IMR-90 (cell line): ENCODE measurements at regions not wholly inside any gene's neighbourhood (a gene's known extent, or its start where the extent isn't known, plus 50 kb on each side); places are given as distances from the start of the nearest gene placed in this dataset.

Experiments
- ATAC-seq: fragments of 200-7000 bp; cut with Tn5 transposase; 2 replicates; pipeline ENCODE4 v1.9.1; 2020; ENCODE audit warnings: low read depth, mild to moderate bottlenecking, moderate library complexity
- BruUV-seq: library from RNA; stranded (reverse); fragments of 400-500 nt; replicated peaks from 2 replicates; lab custom pipeline; 2021; lab: Mats Ljungman, UMichigan
- CTCF ChIA-PET: fragments of 300-600 bp; formaldehyde crosslinking; extraction: SDS; loops from one replicate; lab custom pipeline; 2021; ENCODE audit warnings: antibody characterized with exemption; lab: Yijun Ruan, JAX
- POLR2A ChIA-PET: fragments of 300-600 bp; sonication (Branson Sonifier 250); formaldehyde crosslinking; loops from one replicate; lab custom pipeline; 2022; ENCODE audit warnings: antibody characterized with exemption; ENCODE audit not compliant: unreplicated experiment; lab: Charles Lee
- DNase-seq: peaks from one replicate; pipeline ENCODE4 v3.0.0; 2013
- H2AFZ ChIP-seq: replicated peaks from 2 replicates; pipeline ENCODE3; 2013; ENCODE audit warnings: low read length, mild to moderate bottlenecking; ENCODE audit not compliant: poor library complexity
- H2AK5ac ChIP-seq: 2 replicates; pipeline ENCODE4 v1.6.1; 2013; ENCODE audit warnings: low read depth, low read length, inconsistent platforms
- H2AK9ac ChIP-seq: replicated peaks from 2 replicates; pipeline ENCODE3; 2013; ENCODE audit warnings: mild to moderate bottlenecking, low read depth, low read length, moderate library complexity; ENCODE audit not compliant: poor library complexity
- H2BK120ac ChIP-seq: 2 replicates; pipeline ENCODE4 v1.6.1; 2013; ENCODE audit warnings: low read depth, low read length, inconsistent platforms
- H2BK15ac ChIP-seq: 3 replicates; pipeline ENCODE4 v1.6.1; 2013; ENCODE audit warnings: low read depth, low read length, inconsistent platforms
- H2BK20ac ChIP-seq: 2 replicates; pipeline ENCODE4 v1.6.1; 2013; ENCODE audit warnings: low read depth, mild to moderate bottlenecking, inconsistent platforms, low read length, moderate library complexity
- H2BK5ac ChIP-seq: 2 replicates; pipeline ENCODE4 v1.6.1; 2013; ENCODE audit warnings: mild to moderate bottlenecking, low read depth, low read length, inconsistent platforms; ENCODE audit not compliant: poor library complexity, severe bottlenecking
- H3K14ac ChIP-seq: replicated peaks from 2 replicates; pipeline ENCODE4 v1.6.1; 2013; ENCODE audit warnings: low read depth, low read length, inconsistent platforms
- H3K18ac ChIP-seq: 2 replicates; pipeline ENCODE4 v1.6.1; 2013; ENCODE audit warnings: low read depth, low read length, control low read depth
- H3K23ac ChIP-seq: 2 replicates; pipeline ENCODE4 v1.6.1; 2013; ENCODE audit warnings: low read depth, low read length, inconsistent platforms
- H3K27ac ChIP-seq: 2 replicates; pipeline ENCODE4 v1.5.1; 2013; ENCODE audit warnings: mild to moderate bottlenecking, control low read depth, low read length; ENCODE audit not compliant: insufficient read depth
- H3K27me3 ChIP-seq: 2 replicates; pipeline ENCODE4 v1.6.1; 2013; ENCODE audit warnings: low read length; ENCODE audit not compliant: control insufficient read depth, insufficient read depth
- H3K36me3 ChIP-seq: 2 replicates; pipeline ENCODE4 v1.6.1; 2013; ENCODE audit warnings: low read length, mixed read lengths; ENCODE audit not compliant: control insufficient read depth, insufficient read depth
- H3K4ac ChIP-seq: 2 replicates; pipeline ENCODE4 v1.6.1; 2013; ENCODE audit warnings: low read depth, low read length, inconsistent platforms
- H3K4me1 ChIP-seq: 2 replicates; pipeline ENCODE4 v1.6.1; 2013; ENCODE audit warnings: low read length, mixed read lengths; ENCODE audit not compliant: control insufficient read depth, insufficient read depth
- H3K4me2 ChIP-seq: 2 replicates; pipeline ENCODE4 v1.6.1; 2013; ENCODE audit warnings: low read depth, mild to moderate bottlenecking, control low read depth, low read length, moderate library complexity
- H3K4me3 ChIP-seq: 2 replicates; pipeline ENCODE4 v1.5.1; 2013; ENCODE audit warnings: low read depth, mild to moderate bottlenecking, control low read depth, low read length, moderate library complexity; ENCODE audit not compliant: insufficient read depth
- H3K56ac ChIP-seq: 2 replicates; pipeline ENCODE4 v1.6.1; 2013; ENCODE audit warnings: low read length, inconsistent platforms; ENCODE audit not compliant: insufficient read depth; ENCODE audit errors: extremely low read depth
- H3K79me1 ChIP-seq, 2 experiments: 2 replicates each; pipeline ENCODE4 v1.6.1; 2013; ENCODE audit warnings: low read length in 2 of 2, inconsistent platforms in 1 of 2, low read depth in 1 of 2
- H3K9ac ChIP-seq: 2 replicates; pipeline ENCODE4 v1.6.1; 2013; ENCODE audit warnings: low read depth, low read length, control low read depth
- H3K9me1 ChIP-seq: 2 replicates; pipeline ENCODE4 v1.6.1; 2013; ENCODE audit warnings: low read length, inconsistent platforms; ENCODE audit not compliant: insufficient read depth
- H3K9me3 ChIP-seq: 2 replicates; pipeline ENCODE4 v1.6.1; 2013; ENCODE audit warnings: low read length; ENCODE audit not compliant: control insufficient read depth, insufficient read depth
- H4K20me1 ChIP-seq: 2 replicates; pipeline ENCODE4 v1.6.1; 2013; ENCODE audit warnings: low read length, inconsistent platforms; ENCODE audit not compliant: insufficient read depth
- H4K5ac ChIP-seq: 2 replicates; pipeline ENCODE4 v1.6.1; 2013; ENCODE audit warnings: mild to moderate bottlenecking, low read depth, low read length, control low read depth
- H4K8ac ChIP-seq, 2 experiments: 2 replicates each; pipeline ENCODE4 v1.6.1; 2013; ENCODE audit warnings: low read depth in 2 of 2, low read length in 2 of 2, control low read depth in 1 of 2, inconsistent platforms in 1 of 2
- H4K91ac ChIP-seq: 2 replicates; pipeline ENCODE4 v1.6.1; 2013; ENCODE audit warnings: low read depth, low read length, inconsistent platforms; ENCODE audit not compliant: insufficient read depth
- CEBPB ChIP-seq: IDR thresholded peaks from 2 replicates; pipeline ENCODE4 v1.6.1; 2012; ENCODE audit warnings: low read depth, low read length, improper control_type of control experiment
- FOS ChIP-seq: fragments of 150-350 bp; IDR thresholded peaks from 2 replicates; pipeline ENCODE4 v1.6.1; 2016; ENCODE audit warnings: low read depth, low read length
- RCOR1 ChIP-seq: IDR thresholded peaks from 2 replicates; pipeline ENCODE4 v1.6.1; 2012; ENCODE audit warnings: mild to moderate bottlenecking, low read length, improper control_type of control experiment; ENCODE audit not compliant: insufficient replicate concordance
- WGBS, 2 experiments: methylation state at CpG; one replicate each; pipeline versions ENCODE4 v1.1.5 to v1.1.7; 2013; ENCODE audit warnings: missing lambda C conversion rate in 2 of 2; ENCODE audit not compliant: insufficient read length in 1 of 2; ENCODE audit errors: extremely low coverage in 2 of 2; 5-methylcytosine and 5-hydroxymethylcytosine counted together
- dilution Hi-C: fragments of 300-500 bp; cut with HindIII; formaldehyde crosslinking; loops from one replicate; pipeline ENCODE4 v1.14.3; 2018; ENCODE audit warnings: low sequenced_read_pairs; ENCODE audit not compliant: unreplicated experiment
- in situ Hi-C: fragments of 300-500 bp; cut with MboI; formaldehyde crosslinking; loops from 3 replicates; pipeline ENCODE4 v1.14.3; 2019; ENCODE audit warnings: low sequenced_read_pairs, inconsistent platforms, mixed read lengths
- intact Hi-C: fragments of 100-400 bp; cut with micrococcal nuclease; formaldehyde crosslinking; loops from 2 replicates; pipeline ENCODE4 v1.10.0; 2022

DNA sequence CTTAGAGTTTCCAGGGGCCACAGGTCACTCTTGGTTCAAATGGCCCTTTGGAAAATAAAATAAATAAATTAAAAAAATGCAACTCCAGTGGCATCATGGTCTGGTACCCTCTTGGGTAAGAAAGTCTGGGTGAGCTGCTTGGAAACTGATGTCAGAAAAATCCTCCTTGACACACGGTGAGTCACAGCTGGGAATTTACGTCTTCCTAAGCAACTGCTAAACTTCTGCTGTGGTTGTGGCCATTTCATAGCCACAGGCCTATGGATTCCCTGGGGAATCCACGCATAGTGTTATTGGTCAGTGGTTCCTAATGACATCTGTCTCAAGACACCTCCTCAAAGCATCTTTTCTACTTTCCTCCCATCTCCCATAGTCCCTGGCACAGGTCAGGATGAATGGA lies 220.8 kb downstream of the COG6 start:
- no TSS peak for BruUV-seq

More for the DNA sequence above, 220.8 kb downstream of the COG6 start:
- Histone ChIP-seq H3K56ac (no peak overlapping the region), H2AK5ac (no peak overlapping the region), H2AFZ (no peak overlapping the region), H4K20me1 (no peaks in the 10 kb centered on the region), H2BK5ac (no peak overlapping the region), H4K5ac (no peak overlapping the region), H2BK15ac (no peak overlapping the region), H3K27me3 (no peaks in the 10 kb centered on the region), H2BK120ac (no peak overlapping the region), H3K4me2 (no peak overlapping the region), H2BK20ac (no peak overlapping the region), H3K9ac (no peak overlapping the region), H3K14ac (no peak overlapping the region), H3K23ac (no peak overlapping the region), H3K36me3 (no peaks in the 10 kb centered on the region), H2AK9ac (no peak overlapping the region), H4K91ac (no peak overlapping the region), H3K4ac (no peak overlapping the region), H3K4me3 (no peak overlapping the region), H3K18ac (no peak overlapping the region), H3K9me1 (no peaks in the 10 kb centered on the region), H3K9me3 (no peaks in the 10 kb centered on the region), H3K4me1 (peaks cover 2% of the 10 kb centered on the region; the same call in 1 of the 2 replicates), H4K8ac (no peak overlapping the region), H3K79me1 (no peaks in the 10 kb centered on the region), H3K27ac (no peak overlapping the region)
- peak; percentile 97 for DNase-seq
- in situ Hi-C loops (no loop called here), dilution Hi-C loops (no loop called here), intact Hi-C loops (no loop called here)
- WGBS, 2 experiments, result no CpG with 5 or more reads among the region's 3 CpGs
- TF ChIP-seq FOS (peak; percentile 82), RCOR1 (no peak), CEBPB (peak; percentile 79)
- peak; percentile 71; the same call in 1 of the 2 replicates for ATAC-seq
- ChIA-PET CTCF (interaction anchor here (0.6 kb wide), 1 partner anchor 193 kb away, joined by 3 read pairs; no protein-coding TSS in a partner anchor), POLR2A (no interaction called here)
